ENCODE measurements at regions not wholly inside any gene's neighbourhood (a gene's known extent, or its start where the extent isn't known, plus 50 kb on each side); places are given as distances from the start of the nearest gene placed in this dataset.

DNA sequence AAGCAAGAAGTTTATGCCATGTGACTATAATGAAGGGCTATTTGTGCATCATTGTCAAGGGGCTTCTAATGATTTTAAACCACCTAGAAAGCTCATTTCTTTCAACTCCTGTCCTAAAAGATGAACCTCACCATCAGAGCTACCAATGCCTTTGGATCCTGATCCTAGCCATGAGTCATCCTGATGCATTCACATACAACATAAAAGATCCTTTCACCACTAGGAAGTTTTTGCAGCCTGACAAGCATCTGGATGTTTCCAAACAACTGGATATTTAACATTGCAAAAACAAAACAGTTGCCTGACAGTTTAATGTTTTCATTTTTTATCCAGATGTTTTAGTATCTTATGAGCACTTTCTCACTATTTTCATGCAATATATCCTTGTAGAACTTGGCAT lies 425.3 kb downstream of the MBD2 start:
- intact Hi-C loops (cut with DNase I; ENCODE audit: low total_unique reads): no loop called here
- H3K4me3 ChIP-seq (ENCODE audit: low read depth, poor library complexity, severe bottlenecking): no peak overlapping the region
- TF ChIP-seq, protein P1, sequence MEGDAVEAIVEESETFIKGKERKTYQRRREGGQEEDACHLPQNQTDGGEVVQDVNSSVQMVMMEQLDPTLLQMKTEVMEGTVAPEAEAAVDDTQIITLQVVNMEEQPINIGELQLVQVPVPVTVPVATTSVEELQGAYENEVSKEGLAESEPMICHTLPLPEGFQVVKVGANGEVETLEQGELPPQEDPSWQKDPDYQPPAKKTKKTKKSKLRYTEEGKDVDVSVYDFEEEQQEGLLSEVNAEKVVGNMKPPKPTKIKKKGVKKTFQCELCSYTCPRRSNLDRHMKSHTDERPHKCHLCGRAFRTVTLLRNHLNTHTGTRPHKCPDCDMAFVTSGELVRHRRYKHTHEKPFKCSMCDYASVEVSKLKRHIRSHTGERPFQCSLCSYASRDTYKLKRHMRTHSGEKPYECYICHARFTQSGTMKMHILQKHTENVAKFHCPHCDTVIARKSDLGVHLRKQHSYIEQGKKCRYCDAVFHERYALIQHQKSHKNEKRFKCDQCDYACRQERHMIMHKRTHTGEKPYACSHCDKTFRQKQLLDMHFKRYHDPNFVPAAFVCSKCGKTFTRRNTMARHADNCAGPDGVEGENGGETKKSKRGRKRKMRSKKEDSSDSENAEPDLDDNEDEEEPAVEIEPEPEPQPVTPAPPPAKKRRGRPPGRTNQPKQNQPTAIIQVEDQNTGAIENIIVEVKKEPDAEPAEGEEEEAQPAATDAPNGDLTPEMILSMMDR (IDR thresholded peaks at IDR 0.05): no peak
- TF ChIP-seq POLR2A (IDR thresholded peaks at IDR 0.05): no peak
- DNase-seq (ENCODE audit: low spot score in 2 of 2): no peak

DNA sequence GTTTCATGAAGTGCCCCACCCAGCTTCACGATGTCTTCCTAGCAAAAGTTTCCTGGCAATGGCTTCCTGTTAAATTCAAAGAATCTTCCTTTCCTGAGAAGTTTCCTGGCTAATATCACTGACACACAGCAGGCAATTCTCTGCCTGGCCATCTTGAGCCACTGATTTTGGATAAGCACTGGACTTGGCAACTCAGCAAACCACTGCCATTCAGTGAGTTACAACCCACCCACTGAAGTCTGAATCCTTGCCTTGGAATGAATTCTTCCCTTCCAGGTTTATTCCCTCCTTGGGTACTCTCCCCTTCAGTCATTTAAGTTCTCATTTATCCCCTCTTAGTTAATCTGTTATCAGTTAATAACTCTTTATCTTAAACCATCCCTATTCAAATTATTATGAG lies 426.0 kb downstream of the MBD2 start:
- no peak overlapping the region for H3K4me3 ChIP-seq (ENCODE audit: low read depth, poor library complexity, severe bottlenecking)
- WGBS, 2 donors: 18 to 50% methylated on average over 1 of the region's 1 CpG
- TF ChIP-seq POLR2A (IDR thresholded peaks at IDR 0.05): no peak
- TF ChIP-seq, protein P1 (IDR thresholded peaks at IDR 0.05): no peak
- DNase-seq (ENCODE audit: low spot score in 2 of 2): no peak
- intact Hi-C loops (cut with DNase I; ENCODE audit: low total_unique reads): no loop called here

DNA sequence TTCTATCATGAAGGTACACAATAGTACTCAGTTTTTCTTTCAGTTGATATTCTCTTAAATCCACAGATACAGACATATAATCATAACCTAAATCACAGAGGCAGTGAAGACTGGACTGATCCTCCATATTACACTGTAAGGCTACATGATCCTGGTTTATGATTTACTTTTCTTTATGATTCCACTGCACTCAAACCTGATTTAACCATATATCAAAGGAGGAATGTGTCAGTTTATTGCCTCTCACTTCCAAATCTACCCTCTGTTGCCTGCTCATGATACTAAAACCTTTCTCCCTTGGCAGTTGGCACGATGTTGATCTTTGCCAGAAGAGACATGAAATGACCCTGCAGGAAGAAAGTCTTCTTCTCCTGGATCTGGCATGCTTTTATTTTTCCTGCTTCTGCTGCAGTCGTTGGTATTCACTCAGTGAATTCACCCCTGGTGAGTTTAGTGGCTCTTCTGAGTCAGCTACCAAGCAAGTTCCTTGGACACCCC lies 426.4 kb downstream of the MBD2 start:
- no peak overlapping the region for H3K4me3 ChIP-seq (ENCODE audit: low read depth, poor library complexity, severe bottlenecking)
- TF ChIP-seq, protein P1 (IDR thresholded peaks at IDR 0.05): no peak
- no peak for TF ChIP-seq POLR2A (IDR thresholded peaks at IDR 0.05)
- intact Hi-C loops (cut with DNase I; ENCODE audit: low total_unique reads): no loop called here
- no peak for DNase-seq (ENCODE audit: low spot score in 2 of 2)
- WGBS, 2 donors: 20 to 24% methylated on average over 2 of the region's 2 CpGs

DNA sequence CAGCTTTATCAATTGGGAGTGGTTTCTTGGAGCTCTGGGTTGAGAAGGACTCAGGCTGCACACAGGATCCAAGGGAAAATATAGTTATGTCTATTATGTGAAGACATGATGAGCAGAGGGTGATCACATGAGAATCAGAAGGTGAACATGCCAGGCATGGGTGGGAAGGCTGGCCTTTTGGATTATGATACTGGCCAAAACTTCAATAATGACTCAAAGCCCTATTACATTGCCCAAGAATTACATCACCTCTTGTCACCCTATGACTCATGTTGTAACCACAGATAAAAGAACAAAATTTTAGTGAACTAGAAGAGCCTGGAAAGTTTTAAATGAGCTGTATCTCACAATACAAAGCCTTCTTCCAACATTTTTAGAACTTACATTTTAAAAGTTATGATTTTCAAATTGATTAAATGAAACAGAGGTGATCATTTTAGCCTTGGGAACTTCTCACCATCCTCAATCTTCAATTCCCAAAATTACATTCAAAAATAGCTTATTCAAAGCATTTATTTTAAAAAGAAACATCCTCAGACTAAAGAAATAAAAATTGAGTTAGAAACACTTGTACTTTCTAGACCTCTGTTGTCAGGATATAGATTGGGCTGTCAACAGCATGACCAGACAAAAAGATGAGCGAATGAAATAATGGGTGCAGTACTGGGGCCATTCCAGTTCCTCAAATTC lies 428.3 kb downstream of the MBD2 start:
- TF ChIP-seq POLR2A (IDR thresholded peaks at IDR 0.05): no peak
- TF ChIP-seq, protein P1 (IDR thresholded peaks at IDR 0.05): no peak
- intact Hi-C loops (cut with DNase I; ENCODE audit: low total_unique reads): no loop called here
- 78 to 86% methylated on average over 1 of the region's 1 CpG for WGBS, 2 donors
- DNase-seq (ENCODE audit: low spot score in 2 of 2): peak in 1 of 2 donors; percentile 41
- no peak overlapping the region for H3K4me3 ChIP-seq (ENCODE audit: low read depth, poor library complexity, severe bottlenecking)

DNA sequence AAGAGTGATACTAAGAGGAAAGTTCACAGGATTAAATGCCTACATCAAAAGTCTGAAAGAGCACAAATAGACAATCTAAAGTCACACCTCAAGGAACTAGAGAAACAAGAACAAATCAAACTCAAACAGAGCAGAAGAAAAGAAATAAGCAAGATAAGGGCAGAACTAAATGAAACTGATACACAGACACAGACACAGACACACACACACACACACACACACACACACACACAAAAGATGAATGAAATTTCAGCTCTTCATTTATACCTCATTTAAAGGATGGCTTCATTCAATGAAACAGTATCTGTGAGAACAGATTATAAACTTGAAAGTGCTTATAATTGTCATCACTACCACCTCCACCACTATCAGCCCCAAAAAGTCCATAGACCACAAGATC lies 428.9 kb downstream of the MBD2 start:
- no peak overlapping the region for H3K4me3 ChIP-seq (ENCODE audit: low read depth, poor library complexity, severe bottlenecking)
- intact Hi-C loops (cut with DNase I; ENCODE audit: low total_unique reads): no loop called here
- no peak for TF ChIP-seq POLR2A (IDR thresholded peaks at IDR 0.05)
- TF ChIP-seq, protein P1 (IDR thresholded peaks at IDR 0.05): no peak
- no peak for DNase-seq (ENCODE audit: low spot score in 2 of 2)

DNA sequence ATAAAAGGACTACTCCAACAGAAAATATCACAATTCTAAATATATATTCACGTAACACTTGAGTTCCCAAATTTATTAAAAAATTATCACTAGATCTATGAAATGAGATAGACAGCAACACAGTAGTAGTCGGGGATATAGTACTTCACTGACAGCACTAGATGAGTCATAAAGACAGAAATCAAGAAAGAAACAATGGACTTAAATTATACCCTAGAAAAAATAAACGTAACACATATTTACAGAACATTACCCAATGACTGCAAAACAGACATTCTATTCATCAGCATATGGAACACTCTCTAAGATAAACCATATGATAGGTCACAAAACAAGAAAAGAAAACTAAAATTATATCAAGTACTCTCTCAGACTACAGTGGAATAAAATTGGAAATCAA lies 429.4 kb downstream of the MBD2 start:
- H3K4me3 ChIP-seq (ENCODE audit: low read depth, poor library complexity, severe bottlenecking): no peak overlapping the region
- TF ChIP-seq, protein P1 (IDR thresholded peaks at IDR 0.05): no peak
- TF ChIP-seq POLR2A (IDR thresholded peaks at IDR 0.05): no peak
- 77 to 81% methylated on average over 3 of the region's 3 CpGs for WGBS, 2 donors
- intact Hi-C loops (cut with DNase I; ENCODE audit: low total_unique reads): no loop called here
- DNase-seq (ENCODE audit: low spot score in 2 of 2): no peak

All from lower leg skin (tissue), 4 donors.